ENCODE measurements at regions not wholly inside any gene's neighbourhood (a gene's known extent, or its start where the extent isn't known, plus 50 kb on each side); places are given as distances from the start of the nearest gene placed in this dataset.
"Not testable (repeated sequence)": the region's sequence is repeated elsewhere in the genome, so short reads cannot be mapped to it uniquely, and the experiment has no call there.

DNA sequence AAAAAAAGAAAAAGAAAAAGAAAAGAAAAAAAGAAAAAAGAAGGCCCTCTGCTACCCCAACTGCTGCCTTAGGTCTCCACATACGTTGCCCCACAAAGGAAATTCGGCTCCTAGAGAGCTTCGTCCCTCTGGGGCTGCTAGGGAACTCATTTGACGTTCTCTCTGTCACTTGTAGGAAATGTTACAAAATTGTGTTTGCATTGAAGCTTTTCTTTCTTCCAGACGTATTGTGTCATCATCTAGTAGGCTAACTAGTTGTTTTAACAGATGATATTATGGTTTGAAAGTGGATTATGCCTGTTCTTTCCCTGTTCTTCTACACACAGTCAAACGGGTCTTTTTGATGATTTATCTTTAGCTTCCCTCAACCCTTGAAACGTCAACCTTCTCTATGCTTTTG, 125.3 kb downstream of the BDH1 start:
- no peak for DNase-seq

DNA sequence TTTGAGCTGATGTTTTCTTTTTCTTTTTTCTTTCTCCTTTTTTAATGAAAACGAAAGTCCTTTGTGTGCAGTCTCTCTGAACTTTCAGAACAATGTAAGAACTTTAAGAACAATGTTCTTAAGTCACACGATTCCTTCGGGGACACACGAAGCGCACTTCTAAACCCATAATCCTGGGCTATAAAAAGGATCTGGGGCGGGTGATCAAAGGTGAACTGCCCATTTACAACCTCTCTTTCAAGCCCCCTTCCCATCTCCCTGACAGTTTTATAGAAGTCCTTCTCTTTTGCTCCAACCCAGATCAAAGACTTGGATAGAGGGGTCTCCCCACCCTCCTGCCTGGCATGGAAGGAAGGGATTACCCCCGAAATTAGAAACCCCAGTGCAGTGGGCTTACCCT, 126.8 kb downstream of the BDH1 start:
- DNase-seq = no peak

DNA sequence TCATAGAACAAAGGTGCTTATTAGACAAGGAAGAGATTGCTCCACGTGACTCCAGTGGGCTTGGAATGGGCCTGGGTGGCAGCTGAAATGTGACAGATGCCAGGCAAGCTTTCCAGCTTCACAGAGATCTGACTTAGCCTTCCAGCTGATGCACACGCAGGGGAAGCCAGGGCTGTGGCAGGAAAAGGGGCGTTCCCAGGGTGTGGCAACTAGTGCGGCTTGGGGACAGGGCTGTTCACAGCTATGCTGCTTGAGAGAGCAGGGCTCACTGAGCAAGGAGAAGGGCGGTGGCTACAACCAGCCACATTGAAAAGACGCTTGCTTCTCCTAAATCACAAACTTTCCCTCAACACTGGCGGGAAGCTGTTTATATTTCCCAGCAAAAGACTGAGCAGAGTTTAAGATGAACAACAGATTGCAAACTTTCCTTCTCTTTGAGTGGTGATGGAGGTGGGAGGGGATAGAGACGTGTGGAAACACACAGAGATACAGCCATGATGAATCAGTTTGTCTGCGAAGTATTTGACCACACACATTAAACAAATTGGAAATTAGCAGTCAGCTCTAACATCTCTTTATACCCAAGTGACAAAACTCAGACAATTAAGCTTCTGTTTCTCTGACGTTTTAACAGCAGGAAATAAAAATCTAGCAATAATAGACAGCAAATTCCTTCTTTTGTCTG, 127.5 kb downstream of the BDH1 start:
- DNase-seq = no peak

DNA sequence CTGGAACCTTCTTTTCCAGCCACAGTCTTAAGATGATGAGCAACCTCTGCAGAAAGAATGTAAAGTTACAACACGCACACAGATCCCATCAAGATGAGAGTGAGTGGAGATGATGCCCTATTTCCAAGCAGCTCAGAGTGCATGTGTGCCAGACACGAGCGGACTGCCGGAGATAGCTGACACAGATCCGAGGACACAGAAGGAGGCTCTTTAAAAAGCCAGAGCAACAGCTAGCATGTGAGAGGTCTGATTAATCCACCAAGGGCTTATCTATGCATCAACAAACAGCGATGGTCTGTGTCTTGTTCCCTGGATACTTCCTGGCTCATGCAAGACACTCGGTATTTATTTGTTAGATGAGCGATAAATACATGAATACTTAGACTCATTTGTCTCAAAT, 128.6 kb upstream of the DLG1 start:
- DNase-seq = no peak

DNA sequence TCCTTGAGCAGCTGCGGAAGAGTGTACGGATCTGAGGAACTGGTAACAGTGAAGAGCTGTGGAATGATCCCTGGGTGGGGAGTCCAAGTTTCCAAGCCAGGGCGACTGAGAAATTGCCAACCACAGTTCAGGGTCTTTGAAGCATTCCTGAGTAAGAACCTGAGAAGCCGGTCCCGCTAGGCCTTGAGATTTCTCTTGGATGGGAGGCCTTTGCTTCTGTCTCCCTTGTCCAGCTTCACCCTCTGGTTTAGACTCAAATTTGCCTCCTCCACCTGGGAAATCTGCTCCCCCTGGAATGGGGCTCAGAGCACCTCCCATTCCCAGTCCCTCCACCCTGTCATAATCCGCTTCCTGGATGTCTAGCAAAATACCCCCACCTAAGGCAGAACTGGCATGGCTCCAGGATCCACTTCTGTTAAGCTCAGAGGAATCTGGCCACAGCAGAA, 127.7 kb upstream of the DLG1 start:
- no peak for DNase-seq

DNA sequence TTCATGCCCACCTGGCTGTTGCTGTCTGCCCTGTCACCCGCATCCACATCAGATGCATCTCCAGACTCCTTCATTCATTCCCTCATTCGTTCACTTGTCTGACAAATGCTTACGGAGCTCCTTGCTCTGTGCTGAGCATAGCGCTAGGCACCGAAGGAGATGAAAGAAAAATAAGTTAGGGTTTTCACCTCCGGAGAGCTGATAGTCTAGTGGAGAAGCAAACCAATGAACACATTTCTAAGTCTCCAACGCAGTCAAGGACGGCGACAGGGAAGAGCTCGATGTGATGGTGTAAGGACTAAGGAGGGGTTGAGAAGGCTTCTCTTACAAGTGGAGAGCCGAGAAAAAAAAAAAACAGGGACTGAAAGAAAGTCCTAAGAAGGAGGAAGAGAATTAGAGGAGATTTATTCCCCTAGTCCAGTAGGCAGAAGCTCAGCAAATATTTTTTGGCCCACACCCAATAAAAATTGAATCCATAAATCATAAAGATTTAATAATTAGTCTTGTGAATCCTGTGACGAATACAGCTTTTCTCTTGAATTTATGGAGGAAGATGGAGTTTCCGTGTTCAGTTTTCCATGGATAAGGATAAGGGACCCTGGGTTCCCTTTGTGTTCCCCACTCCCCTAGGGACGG, 127.2 kb upstream of the DLG1 start:
- no peak for DNase-seq

DNA sequence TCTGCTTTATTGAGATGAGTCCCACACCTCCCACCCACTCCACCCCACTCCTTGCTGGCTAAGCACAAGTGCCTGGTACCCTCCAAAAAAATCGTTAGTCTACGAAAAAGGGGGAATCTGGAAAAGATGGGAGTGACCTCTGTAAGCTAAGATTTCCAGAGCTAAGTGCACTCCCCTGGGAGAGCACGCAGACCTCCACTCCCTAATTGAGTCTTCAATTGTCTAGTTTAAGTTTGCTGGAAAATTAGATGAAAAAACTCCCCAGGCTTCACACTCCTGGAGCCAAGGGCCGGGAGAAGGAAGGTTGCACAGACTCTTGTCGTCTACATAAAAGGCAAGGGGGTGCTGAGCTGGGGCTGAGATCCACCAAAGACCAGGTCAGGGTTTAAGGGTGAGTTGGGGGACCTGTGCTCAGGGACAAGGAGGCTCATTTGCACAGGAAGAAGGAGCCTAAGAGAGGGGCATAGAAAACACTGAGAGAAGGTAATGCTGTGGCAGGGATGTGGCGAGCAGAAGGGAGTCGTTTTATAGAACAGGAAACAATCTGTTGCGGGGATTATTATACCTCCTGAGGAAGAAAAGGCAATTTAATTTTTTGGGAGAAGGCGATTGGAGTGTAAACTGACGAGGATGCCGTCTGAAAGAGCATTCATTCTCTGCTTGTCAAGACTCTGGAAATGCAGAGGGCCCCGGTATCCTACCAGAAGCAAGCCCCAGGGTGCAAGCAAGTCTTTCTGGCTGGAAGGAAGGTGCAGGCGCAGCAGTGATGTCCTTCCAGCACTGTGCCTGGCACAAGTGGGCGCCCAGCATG, 126.5 kb upstream of the DLG1 start:
- no peak for DNase-seq

DNA sequence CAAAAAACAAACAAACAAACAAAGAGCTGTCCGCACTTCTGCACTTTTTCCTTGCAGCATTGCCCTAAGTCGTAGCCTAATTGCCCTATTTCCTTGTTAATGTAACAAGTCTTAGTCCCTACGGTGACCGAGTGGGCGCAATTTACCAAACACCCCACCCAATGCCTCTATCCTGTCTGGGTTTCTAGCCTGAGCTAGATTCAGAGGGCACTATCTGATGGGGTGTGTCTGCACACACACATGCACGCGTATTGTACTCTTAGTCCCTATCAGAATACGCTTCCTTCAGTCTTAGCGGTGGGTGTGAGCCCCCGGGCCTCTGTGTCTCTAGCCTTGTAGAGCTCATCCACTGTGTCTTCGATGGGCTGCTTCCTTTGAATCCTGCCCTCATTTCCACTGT, 125.9 kb upstream of the DLG1 start:
- DNase-seq = no peak

DNA sequence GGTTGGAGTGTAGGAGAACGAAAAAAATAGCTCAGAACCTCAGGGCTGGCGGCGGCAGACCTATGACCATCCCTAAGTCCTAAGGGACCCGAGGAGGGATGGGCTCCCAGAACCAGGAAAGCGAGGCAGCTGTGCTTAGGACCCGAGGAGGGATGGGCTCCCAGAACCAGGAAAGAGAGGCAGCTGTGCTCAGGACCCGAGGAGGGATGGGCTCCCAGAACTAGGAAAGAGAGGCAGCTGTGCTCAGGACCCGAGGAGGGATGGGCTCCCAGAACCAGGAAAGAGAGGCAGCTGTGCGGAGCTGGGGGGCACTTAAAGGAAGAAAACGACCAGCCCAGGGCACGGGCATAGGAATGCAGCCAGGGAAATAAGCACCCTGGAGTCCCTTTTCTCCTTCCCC, 125.0 kb upstream of the DLG1 start:
- DNase-seq = no peak

DNA sequence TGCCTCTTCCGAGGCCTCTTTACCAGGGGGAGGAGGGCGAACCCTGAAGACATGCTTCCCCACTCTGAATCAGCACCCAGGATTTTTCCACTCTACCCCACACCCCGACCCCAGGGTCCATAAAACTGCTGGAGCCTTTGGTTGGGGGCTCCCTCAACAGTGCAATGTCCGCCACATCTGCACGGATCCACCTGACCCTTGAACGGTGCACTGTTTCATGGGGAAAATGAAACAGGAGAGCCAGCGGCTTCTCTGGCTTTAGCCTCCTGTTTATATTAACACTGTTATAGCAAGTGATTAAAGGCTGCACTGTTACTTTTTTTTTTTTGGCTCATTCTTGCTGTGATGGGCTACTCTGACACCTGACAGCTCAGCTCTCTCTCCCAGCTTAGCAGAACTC, 124.1 kb upstream of the DLG1 start:
- no peak for DNase-seq

DNA sequence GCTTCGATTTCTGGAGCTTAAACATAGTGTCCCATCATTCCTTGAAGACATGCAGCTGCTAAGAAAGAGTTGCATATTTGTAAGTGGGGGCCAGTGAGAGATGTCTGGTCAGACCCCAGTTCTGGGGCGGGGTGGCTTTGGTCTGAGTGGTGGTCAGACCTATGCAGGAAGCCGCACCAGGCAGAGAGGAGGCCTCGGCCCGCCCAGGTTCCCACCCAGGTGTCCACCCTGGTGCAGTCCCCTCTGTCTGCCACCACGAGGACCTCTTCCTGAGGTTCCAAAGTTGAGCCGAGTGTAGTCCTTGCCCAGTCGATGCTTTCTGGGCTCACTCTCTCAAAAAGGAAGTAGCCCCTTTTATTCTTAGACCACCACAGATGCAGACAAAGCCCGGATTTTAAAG, 122.6 kb upstream of the DLG1 start:
- DNase-seq = no peak

DNA sequence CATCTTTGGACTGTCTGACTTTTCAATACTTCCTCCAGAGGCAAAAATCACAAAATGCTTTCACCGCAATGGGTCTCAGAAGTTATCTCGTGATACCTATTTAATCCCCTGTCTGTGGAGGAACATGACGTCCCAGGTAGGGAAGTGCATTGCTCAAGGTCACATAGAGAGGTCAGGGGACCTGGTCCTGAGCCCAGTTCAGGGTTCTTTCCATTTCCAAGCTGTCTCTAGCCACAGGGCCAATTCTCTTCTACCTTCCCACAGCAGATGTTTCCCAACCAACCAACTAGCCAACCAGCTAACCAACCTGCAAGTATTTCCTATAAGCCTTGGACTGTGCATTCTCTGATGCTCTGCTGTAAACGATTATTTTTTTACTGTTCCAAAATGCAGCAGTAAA, 122.2 kb upstream of the DLG1 start:
- DNase-seq = no peak

DNA sequence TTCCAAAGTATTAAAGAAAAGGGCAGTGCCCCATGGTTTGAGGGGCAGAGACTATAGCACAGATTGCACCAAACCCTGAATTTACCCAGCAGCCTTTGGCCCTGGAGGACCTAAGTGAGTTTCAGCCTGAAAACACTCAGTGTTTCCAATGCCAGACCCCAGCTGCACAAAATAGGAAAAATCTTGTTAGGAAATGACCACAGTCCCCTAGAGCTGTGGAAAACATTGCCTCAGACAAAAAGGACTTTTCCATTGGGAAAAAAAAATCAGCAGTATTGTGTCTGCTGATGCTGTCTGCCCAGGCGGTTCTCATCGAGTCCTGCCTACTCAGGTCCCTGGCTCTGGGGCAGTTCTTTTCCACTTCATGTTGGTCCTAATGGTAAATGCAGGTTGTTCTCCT, 121.7 kb upstream of the DLG1 start:
- no peak for DNase-seq

DNA sequence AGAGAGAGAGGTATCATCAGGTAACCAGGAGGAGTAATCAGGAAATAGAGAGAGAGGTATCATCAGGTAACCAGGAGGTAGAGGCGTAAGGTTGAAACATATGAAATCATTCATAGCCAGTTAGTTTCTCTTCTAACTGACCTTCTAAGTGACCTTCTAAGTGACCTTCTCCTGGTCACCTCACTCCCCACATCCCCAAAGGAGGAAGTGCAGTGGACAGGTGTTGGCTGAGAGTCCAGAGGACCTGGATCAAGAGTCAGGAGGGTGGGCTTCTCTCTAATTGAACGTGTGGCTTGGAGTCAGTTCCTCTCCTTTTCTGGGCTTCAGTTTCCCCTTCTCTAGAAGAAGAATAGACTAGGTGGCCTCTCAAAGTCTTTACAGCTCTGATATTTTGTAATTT, 121.3 kb upstream of the DLG1 start:
- no peak for DNase-seq

DNA sequence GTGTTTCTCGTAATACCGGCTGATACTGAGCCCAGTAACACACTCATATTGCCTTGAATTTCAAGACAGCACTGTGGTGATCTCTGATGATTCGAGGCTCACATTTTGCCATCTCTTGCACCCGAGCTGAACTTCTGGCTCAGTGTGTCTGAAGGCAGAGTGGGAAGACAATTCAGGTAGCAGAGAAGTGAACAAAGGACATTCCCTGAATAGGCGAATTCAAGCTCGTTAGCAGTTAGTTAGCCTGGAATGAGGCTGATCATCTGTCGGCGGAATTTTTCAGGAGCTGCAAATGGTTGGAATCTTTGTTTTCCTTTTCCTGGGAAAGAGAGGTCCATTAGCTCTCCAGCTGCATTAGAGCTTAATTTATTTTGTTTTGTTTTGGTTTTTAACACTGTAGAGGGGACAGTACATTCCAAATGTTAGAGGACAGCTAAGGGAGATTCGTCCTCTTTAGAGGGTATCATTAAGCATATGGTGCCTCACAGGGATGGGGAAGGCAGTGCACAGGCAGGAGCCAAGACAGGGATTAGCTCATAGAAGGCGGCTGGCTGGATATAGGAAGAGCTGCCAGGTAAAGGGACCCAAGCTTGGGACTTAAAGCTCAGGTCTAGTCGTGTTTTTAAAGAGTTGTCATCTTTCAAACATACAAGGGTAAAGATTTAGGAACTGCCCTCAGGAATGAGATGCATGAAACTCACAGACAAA, 119.7 kb upstream of the DLG1 start:
- no peak for DNase-seq

DNA sequence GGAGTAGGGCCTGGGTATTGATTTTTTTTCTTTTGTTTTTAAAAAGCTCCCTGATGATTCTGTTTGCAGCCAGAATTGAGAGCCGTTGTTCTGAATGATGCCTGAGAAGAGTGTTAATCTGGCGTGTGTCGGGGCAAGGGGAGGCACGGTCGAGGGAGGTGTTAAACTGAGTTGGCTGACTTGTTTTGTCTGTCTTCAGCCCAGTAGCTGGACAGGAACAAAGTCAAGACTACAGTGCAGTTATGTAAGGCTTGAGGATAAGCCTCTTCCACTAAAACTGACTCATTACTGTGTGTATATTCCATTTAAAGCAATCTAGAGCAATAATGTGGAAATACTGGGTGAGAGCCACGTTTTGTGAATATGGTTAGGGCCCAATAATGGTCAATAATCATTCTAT, 119.0 kb upstream of the DLG1 start:
- no peak for DNase-seq

DNA sequence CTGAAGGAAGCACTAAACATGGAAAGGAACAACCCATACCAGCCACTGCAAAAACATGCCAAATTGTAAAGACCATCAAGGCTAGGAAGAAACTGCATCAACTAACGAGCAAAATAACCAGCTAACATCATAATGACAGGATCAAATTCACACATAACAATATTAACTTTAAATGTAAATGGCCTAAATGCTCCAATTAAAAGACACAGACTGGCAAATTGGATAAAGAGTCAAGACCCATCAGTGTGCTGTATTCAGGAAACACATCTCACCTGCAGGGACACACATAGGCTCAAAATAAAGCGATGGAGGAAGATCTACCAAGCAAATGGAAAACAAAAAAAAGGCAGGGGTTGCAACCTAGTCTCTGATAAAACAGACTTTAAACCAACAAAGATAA, 113.5 kb upstream of the DLG1 start:
- DNase-seq = not testable (repeated sequence)

DNA sequence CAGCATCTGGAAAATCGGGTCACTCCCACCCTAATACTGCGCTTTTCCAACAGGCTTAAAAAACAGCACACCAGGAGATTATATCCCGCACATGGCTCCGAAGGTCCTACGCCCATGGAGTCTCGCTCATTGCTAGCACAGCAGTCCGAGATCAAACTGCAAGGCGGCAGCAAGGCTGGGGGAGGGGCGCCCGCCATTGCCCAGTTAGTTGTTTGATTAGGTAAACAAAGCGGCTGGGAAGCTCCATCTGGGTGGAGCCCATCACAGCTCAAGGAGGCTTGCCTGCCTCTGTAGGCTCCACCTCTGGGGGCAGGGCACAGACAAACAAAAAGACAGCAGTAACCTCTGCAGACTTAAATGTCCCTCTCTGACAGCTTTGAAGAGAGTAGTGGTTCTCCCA, 111.8 kb upstream of the DLG1 start:
- not testable (repeated sequence) for DNase-seq

DNA sequence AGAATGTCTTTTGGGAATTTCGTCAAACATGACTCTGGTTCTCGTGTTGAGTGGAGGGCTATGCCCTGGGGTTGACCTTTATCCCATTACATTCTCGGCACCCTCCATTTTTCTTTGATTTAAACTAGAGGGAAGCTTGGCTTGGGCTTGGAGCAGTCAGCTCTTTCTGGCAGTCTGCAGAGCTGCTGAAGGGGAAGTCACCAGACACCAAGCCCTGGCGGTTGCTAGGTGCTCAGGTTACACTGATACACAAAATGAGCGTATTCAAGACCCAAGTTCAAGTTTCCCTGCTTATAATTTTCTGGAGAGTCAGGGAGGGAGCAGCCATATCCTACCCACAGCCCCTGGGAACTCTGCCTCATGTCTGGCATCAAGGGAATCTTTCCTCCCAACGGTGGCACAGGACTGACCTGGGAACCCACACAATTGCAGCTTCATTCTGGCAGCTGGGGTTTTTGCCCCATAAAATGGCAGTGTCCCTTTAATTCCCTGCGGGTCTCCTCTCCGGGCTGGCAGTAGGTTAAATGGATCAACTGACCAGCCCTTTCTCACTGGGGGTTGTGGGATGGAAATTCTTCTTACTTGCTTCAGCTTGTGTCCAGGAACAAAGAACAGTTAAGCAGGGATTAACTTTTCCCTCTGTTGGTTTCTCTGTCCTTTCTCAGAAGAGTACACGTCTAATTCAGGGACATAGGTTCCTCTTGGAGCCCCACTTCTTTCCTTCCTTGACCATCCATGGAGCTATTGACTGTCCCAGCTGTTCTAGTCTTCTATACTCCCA, 110.0 kb upstream of the DLG1 start:
- no peak for DNase-seq

DNA sequence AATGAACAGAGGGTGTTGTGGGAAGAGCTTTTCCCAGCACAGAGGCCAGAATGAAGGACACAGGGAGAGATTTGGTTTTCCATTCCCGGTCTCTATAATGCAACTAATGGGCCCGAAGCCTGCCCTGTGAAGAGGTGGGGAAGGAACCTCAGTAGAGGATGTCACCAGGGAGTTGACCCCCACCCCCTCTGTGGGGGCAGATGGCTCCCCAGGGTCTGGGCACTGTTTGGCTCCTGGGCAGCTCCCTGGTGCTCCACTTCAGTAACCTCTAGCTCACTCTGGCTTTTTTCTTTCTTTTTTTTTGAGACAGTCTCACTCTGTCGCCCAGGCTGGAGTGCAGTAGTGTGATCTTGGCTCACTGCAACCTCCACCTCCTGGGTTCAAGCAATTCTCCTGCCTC, 109.1 kb upstream of the DLG1 start:
- DNase-seq = no peak

DNA sequence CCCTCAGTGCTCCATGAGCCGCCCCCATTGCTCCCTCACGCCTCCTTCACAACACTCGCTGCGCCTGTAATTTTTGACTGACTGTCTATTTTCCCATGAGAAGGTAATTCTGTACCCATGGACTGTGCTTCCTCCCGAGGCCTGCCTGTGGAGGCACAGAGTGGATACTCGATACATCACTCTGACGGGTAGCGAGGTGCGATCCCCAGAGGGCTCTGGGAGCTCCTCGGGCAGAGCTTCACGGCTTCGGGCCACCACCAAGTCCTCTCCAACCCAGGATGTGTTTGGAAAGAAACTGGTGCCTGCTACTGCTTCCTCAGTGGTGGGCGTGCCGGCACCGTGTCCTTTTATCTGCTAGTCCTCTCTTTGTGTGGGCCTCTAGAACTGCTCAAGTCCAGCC, 108.6 kb upstream of the DLG1 start:
- no peak for DNase-seq

DNA sequence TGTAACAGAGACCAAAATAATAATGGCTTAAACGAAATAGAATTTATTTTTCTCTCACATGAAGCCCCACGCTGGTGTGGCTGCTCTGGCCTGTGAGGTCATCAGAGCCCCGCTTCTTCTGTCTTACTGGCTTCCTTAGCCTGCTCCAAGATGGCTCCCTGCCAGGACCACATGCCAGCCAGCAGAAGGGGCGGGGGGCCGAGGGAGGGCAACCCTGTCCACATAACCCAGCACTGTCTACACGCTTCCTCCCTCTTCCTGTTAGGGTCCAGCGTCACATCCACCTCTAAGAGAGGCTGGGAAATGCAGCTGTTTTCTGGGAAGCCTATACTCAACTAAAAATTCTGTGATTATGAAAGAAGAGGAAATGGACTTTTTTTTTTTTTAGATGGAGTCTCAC, 107.9 kb upstream of the DLG1 start:
- DNase-seq = no peak

DNA sequence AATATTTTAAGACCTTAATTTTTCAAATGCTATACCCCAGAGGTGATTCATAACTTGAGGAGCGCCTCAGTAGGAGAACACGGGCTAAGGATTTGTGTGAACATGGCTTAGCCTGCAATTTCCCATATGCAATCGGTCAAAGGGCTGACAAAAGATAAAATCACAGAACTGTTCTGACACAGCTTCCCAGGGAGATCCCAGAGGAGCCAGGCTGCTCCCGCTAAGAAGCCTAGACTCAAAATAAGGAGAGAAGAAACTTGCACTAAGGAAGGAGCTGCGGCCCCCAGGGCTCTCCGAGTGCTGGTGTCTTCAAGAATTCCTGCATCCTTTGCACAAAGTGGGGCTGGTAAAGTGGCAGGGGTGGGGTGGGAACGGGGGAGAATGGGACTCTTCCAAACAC, 106.3 kb upstream of the DLG1 start:
- no peak for DNase-seq
